ENCODE measurements at regions not wholly inside any gene's neighbourhood (a gene's known extent, or its start where the extent isn't known, plus 50 kb on each side); places are given as distances from the start of the nearest gene placed in this dataset.

DNA sequence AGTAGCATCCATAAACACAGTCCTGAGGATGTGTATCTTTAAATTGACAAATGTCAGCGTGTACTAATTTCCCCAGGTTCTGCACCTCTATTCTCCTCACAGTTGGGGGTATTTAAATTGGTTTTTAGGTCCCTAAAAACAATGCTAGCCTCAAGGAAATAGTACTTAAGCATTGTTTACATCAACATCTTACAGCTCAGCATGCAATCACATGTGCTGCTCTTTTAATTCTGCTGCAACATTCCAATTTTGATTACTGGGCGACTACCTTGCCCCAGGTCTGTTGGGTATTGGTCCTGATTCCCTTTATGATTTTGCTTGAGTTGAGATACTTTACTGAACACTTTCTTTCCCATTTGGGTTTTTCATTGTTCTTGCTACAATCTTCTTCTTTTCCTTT, 616.6 kb downstream of the CCER1 start:
- no peaks in the 10 kb centered on the region for H3K36me3 Mint-ChIP-seq (ENCODE audit: low read depth)
- TF ChIP-seq CTCF (IDR thresholded peaks at IDR 0.05; ENCODE audit: unreplicated experiment in 3 of 3), result no peak
- H3K27me3 Mint-ChIP-seq (ENCODE audit: low read depth), result no peaks in the 10 kb centered on the region
- H3K9me3 Mint-ChIP-seq, result no peaks in the 10 kb centered on the region
- peaks cover 37% of the 10 kb centered on the region for H3K4me1 Mint-ChIP-seq
- H3K4me3 Mint-ChIP-seq, result no peak overlapping the region
- no peak overlapping the region for H3K27ac Mint-ChIP-seq

- Mint-ChIP-seq H3K27ac (peak overlapping the region in 1 of 3 experiments; percentile 5), H3K4me1 (peaks cover 37% of the 10 kb centered on the region), H3K9me3 (no peaks in the 10 kb centered on the region), H3K4me3 (no peak overlapping the region), H3K36me3 (ENCODE audit: low read depth) (no peaks in the 10 kb centered on the region), H3K27me3 (ENCODE audit: low read depth) (no peaks in the 10 kb centered on the region)
- TF ChIP-seq CTCF (IDR thresholded peaks at IDR 0.05; ENCODE audit: unreplicated experiment in 3 of 3), result no peak
Measured at GRCh38 chr12:90337018-90337417, 618.0 kb downstream of the CCER1 start.

- Mint-ChIP-seq H3K4me1 (peaks cover 45% of the 10 kb centered on the region), H3K27ac (no peak overlapping the region), H3K36me3 (ENCODE audit: low read depth) (no peaks in the 10 kb centered on the region), H3K9me3 (no peaks in the 10 kb centered on the region), H3K27me3 (ENCODE audit: low read depth) (no peaks in the 10 kb centered on the region), H3K4me3 (no peak overlapping the region)
- TF ChIP-seq CTCF (IDR thresholded peaks at IDR 0.05; ENCODE audit: unreplicated experiment in 3 of 3), result no peak
Measured at GRCh38 chr12:90335566-90335965, 619.4 kb downstream of the CCER1 start.

DNA sequence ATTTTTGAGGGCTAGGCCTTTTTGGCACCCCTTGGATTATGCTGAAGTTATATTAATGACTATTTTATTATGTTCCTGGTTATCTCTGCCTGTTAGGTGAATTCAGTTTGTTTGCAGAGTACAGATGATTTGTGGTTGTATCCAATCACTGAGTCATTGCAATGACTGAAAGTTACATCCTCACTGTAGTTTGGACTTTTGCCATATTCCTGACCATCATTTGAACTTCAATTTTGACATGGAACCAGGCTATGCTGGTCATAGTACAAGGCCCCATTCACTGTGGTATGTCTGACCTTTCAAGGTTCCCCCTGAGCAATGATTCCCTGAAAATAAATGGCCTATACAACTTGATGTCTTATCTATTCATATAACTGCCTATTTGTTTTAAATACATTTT, 621.0 kb downstream of the CCER1 start:
- Mint-ChIP-seq H3K36me3 (ENCODE audit: low read depth) (no peaks in the 10 kb centered on the region), H3K27me3 (ENCODE audit: low read depth) (no peaks in the 10 kb centered on the region)

DNA sequence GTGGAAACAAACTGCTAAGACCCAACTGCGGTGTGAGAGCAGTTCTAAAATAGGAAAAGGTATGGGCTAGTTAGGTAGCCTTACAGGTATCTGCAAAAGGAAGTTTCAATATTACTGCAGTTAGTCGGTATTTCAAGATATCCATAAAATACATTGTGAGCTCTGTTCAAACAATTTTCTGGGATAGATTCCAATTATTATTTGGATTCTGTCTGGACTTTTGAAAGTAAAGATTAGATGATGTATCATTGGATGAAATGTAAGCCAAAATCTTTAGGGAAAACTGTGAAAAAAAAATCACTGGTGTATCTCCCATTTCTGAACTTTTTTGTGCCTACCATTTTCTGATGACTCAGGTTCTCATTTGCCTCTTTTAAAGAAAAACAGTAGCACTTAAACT, 621.6 kb downstream of the CCER1 start:
- Mint-ChIP-seq H3K9me3 (no peaks in the 10 kb centered on the region), H3K27me3 (ENCODE audit: low read depth) (no peaks in the 10 kb centered on the region), H3K27ac (peak overlapping the region in 2 of 3 experiments; percentile 19 to 62), H3K4me3 (no peak overlapping the region), H3K4me1 (peaks cover 34% of the 10 kb centered on the region), H3K36me3 (ENCODE audit: low read depth) (no peaks in the 10 kb centered on the region)
- TF ChIP-seq CTCF (IDR thresholded peaks at IDR 0.05; ENCODE audit: unreplicated experiment in 3 of 3), result no peak

More for the DNA sequence above, 621.0 kb downstream of the CCER1 start:
- Mint-ChIP-seq H3K4me3 (no peak overlapping the region), H3K4me1 (peaks cover 34% of the 10 kb centered on the region), H3K9me3 (no peaks in the 10 kb centered on the region), H3K27ac (peak overlapping the region in 1 of 3 experiments; percentile 62)
- TF ChIP-seq CTCF (IDR thresholded peaks at IDR 0.05; ENCODE audit: unreplicated experiment in 3 of 3), result no peak

- TF ChIP-seq CTCF (IDR thresholded peaks at IDR 0.05; ENCODE audit: unreplicated experiment in 3 of 3), result no peak
- no peaks in the 10 kb centered on the region for H3K36me3 Mint-ChIP-seq (ENCODE audit: low read depth)
- no peaks in the 10 kb centered on the region for H3K9me3 Mint-ChIP-seq
- peak overlapping the region in 2 of 3 experiments; percentile 75 to 77 for H3K27ac Mint-ChIP-seq
- no peak overlapping the region for H3K4me3 Mint-ChIP-seq
- no peaks in the 10 kb centered on the region for H3K27me3 Mint-ChIP-seq (ENCODE audit: low read depth)
- peaks cover 44% of the 10 kb centered on the region for H3K4me1 Mint-ChIP-seq
Measured at GRCh38 chr12:90331821-90332220, 623.2 kb downstream of the CCER1 start.

Measured in nephron (organoid).